CD4-positive, alpha-beta T cell treated with Interferon gamma for 1 hour (primary cell): ENCODE measurements at regions not wholly inside any gene's neighbourhood (a gene's known extent, or its start where the extent isn't known, plus 50 kb on each side); places are given as distances from the start of the nearest gene placed in this dataset.

Experiments used
- DNase-seq: peaks from one replicate; pipeline ENCODE4 v3.0.0-alpha.2; 2020

DNA sequence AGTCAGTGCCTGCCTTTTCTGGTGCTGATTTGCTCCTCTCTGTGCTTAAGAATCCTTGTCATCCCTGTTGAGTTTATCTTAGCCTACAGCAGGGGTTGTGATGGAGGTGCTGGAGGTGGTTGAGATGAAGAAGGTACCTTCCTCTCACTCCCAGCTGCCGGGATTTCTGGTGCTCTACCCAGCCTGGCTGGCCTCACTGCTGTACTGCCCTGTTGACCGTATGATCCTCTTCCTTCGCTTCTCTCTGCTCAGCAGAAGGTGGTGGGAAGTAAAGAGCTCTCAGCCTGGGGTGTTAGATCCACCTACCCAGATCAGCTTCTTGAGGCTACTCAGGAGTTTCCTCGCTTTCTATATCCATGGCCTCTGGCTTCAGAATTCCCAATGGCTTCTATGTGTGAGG, 101.0 kb upstream of the NXT1 start:
- no peak for DNase-seq

DNA sequence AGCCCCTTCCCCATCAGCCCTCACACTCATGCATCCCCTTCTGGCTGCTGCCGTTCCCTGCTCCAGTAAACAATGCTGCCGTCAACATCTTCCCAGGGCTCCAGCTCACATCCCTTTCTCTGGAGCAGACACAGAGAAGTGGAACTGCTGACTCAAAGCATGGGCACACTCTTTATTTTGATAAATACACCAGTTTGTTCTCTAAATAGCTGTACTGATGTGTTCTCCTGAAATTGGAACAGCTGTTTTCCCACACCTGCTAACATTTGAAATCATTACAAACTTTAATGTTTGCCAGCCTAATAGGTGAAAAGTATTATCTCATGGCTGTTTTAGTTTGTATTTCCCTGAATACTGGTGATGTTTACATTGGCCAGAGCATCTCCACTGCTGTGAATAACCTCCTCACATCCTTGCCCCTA, 102.1 kb upstream of the NXT1 start:
- DNase-seq: no peak

DNA sequence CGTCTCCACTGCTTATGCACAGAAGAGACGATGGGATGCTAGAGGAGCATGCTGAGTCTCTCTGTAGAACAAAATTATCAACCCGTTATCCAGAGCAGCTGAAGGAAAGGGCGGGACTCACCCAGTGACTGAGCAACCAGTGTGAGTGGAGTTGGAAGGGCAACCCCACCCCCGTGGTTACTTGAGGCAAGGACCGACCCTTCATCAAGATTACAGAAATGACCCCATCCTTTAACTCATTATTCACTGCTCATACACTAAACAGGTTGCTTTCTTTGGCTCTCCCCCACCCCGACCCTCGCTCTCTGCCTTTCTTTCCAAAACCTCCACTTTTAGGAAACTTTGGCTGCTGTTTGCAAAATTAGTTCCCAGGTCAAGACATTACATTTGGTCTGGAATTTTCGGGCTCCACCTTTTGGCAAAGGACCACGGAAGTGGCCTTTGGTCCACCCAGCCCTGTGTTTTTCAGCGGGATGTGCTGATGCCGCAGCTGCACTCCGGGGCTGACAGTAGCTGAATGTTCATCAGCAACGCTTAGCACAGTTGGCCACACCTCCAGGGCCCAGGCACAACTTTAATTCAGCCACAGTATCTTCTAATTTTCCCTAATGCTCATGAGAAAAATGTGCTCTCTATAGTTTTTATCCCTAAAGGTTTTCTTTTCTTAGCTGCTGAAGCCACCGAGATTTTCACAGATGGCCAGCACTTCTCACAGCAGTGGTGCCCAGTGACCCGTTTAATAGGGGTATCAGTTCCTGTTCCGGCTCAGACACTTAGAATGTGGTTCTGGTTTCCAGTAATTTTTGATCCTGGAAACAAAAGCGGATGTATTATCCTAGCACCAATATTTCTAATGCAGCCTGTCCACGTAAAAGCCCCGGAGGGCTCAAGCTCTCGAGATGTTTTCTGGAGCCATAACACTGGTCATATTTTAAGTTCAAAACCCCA, 103.6 kb upstream of the NXT1 start:
- no peak for DNase-seq

DNA sequence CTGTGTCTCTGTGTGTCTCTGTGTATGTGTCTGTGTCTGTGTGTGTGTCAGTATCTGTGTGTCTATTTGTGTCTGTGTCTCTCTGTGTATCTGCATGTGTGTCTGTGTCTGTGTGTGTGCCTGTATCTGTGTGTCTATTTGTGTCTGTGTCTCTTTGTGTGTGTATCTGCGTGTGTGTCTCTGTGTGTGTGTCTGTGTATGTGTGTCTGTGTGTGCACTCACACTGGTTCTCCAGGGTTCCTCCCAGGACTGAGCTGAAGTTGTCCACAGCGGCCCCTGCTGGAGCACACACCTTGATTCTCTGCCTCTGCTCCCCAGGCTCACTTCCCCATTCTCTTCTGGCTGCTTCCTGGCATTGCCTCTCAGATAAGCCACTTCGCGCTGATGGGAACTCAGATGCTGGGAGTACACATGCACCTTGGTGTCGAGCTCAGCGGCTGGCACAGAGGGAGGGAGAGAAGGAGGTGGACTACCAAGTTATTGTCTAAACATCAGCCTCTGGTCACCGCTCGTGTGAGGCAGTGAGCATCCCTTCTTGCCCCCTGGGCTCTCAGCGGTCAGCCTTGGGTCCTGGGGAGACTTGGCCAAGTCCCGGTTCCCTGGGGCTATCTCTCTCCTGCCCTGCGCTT, 104.9 kb upstream of the NXT1 start:
- DNase-seq: peak; percentile 55

GRCh38 chr20:23244916-23245552, 105.6 kb upstream of the NXT1 start:
- no peak for DNase-seq

DNA sequence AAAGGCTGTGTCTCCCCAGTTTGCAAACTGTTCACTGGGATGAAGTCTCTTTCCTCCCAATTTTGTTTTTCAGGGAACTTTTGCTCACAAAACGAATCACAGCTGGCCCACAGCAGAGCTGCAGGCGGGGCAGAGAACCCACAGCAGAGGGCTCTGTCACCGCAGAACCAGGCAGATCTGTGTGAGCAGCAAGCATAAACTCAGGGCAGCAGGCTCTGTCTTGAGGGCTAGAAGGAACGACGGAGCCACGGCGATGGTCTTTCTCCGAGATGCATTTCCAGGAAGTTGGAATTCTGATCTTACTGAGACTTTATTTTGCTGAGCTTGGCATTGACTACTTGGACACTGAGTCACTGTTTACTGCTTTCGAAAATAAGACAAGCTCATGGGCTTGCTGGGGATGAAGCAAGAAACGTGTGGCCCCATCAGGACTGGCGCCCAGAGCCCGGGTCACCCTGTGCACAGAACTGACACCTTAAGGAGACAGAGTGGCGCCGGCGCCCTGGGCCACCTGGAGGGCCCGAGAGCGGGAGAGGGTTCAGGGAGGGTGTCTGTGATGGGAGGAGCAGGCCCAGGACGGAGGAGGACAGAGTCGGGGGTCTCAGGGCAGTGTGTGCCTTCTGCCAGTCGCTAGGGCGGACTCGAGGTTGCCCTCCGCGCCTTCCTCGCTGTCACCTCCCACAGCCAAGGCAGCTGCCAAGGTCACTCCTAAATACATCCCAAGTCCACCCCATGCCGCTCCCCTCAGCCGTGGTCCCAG, 106.3 kb upstream of the NXT1 start:
- DNase-seq: no peak

DNA sequence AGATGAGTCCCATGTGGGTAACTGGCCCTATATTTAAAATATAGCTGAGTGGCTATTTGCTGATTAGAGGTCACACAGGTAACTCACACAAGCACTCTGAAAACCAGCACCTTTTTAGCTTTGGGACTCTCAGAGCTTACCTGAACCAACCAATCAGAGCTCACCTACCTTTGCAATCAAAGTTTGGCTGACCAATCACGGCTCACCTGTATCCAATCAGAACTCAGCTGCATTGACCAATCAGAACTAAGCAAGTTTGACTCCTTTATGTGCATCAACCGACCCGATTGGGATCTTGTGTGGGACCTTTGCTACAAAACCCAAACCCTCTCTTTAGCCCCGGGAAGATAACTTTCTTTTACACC, 106.8 kb upstream of the NXT1 start:
- DNase-seq: no peak

DNA sequence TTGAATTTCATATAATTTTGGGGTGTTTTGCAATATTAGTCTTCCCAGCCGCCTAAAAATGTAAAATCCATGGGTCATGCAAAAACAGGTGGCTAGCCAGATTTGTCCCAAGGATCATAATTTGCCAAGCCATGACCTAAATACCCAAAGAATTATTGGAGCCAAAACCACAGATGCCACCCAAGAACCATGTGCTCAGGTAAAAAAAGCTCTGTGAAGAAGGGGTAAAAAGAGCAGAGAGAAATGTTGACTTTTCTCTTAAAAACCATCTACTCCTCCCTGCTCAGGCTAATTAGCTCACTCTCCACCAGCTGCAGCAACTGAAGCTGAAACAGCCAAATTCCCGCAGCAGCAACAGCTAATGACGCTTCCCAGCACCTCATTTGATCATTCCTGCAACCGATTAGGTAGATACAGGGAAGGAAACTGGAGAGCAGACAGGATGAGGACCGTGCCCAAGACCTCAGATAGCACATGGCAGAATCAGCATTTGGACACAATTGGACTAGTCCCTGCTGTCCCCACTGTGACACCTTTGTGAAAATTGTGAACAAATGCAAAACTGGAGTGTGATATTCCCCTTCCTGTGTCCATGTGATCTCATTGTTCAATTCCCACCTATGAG, 107.9 kb upstream of the NXT1 start:
- DNase-seq: no peak

GRCh38 chr20:23242104-23242503, 108.5 kb upstream of the NXT1 start:
- no peak for DNase-seq

DNA sequence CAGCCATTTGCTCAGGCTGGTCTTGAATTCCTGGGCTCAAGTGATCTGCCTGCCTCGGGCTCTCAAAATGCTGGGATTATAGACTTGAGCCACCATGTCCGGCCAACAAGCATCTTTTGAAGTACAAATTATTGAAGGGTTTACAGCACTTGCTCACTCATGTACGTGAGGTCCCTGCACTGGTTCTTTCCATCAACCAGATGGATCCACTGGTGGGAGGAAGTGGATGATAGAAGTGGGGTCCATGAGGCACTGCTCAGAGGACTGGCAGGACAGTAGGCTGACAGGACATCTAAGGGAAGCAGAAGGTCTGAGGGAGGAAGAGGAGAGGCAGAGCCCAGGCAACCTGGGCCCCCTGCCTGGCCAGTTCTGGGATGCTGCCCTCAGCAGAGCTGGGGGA, 109.2 kb upstream of the NXT1 start:
- no peak for DNase-seq

DNA sequence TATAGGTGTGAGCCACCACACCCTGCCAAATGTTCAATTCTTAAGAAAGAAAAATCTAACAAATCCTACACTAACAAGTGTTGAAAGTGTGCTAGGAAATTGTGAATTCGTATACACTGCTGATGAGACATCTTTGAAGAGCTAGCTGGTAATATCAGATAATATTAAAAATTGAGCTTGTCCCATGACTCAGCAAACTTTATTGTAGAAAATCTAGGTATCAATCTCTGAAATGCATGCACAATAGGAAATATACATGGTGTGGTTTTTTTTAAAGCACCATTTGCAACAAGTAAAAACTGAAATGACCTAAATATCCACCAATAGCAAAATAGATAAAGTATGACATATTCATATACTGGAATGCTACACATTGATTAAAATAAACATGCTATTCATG, 110.1 kb upstream of the NXT1 start:
- DNase-seq: no peak

DNA sequence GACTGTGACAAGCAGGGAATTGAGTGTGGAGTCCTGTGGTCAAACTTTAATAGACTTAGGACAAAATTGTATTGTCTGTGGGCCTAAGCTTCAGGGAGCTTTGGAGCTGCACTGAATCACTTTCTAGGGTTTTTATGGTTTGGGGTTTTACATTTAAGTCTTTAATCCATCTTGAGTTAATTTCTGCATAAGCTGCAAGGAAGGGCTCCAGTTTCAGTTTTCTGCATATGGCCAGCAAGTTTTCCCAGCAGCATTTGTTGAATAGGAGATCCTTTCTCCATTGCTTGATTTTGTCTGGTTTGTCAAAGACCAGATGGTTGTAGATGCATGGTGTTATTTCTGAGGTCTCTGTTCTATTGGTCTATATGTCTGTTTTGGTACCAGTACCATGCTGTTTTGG, 113.4 kb upstream of the NXT1 start:
- no peak for DNase-seq

DNA sequence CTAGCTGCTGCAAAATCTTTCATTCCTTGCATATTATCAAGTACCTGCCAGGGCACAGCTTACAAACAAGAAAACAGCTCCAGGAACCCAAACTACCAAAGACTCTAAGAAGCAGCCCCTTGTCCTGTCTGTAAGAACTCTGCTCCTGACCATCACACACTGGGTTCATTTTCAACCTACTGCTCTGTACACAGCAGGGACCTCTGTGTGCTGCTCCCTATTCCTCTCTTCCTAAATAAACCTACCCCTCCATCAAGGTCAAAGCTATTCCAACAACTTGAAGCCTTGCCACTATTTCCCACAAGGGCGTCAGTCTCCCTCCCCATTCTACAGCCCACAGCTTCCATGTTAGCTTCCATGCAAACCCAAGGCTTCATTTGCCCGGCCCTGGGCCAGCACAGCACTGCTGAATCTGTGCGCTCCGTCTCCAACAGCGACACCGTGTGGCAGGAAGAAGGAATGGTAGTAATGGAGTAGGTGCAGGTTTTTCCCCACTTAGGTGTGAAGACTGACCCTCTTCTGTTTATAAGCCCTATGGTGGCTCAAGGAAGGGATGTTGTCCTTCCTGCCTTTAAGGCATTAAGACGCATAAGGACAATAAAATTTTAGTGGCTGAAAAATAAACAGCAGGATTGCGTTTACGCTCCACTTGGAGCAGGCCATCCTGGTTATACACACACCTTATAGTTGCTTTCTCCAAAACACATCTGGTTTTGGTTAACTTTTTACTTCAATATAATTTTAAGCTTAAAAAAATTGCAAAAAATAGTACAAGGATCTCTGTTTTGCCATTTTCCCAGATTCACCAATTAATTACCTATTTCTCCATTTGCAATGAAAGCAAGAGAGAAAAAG, 115.2 kb upstream of the NXT1 start:
- DNase-seq: peak; percentile 33

- DNase-seq: no peak
These were observed 116.1 kb upstream of the NXT1 start for GRCh38 chr20:23234311-23235078.

- DNase-seq: no peak
These were observed 117.2 kb upstream of the NXT1 start for GRCh38 chr20:23233341-23233740.

DNA sequence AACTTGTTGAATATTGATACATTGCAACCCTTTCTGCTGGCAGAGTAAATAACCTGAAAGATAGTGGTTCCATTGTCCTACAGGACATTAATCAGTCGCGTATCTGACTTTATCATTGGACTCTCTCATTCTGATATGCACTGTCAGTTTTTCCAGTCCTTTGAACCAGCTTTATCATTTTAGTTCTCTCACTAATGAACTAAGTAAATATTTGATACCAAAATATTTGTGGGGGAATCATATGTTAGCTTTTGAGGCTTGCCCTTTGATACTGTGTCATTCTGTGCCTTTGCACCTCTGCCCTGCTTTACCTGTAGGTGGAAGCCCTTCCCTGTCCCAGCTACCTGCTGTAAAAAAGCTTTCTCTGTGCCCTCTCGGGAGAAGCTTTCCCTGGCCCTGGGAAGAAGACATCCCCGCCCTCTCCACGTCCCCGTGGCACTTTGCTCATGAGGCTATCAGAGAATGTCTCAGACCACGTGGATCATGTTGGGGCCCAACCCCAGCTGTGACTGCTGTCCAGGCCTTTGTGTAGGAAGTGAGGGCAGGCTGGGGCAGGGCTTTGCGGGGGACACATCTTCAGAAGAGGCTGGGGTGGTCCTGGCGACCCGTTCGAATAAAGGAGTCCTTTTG, 117.8 kb upstream of the NXT1 start:
- no peak for DNase-seq

DNA sequence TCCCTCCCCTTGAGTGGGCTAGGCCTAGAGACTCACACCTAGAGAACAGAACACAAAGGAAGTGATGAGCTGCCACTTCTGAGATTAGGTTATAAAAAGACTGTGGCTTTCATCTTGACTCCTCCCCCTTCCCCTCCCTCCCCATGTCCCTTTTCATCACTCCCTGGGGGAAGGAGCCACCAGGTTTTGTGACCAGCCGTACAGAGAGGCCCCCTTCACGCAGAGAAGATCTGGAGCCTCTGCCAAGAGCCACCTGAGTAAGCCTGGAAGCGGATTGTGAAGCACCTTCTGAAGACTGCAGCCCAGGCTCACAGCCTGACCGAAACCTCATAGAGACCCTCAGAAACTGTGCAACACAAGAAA, 118.4 kb upstream of the NXT1 start:
- DNase-seq: no peak

DNA sequence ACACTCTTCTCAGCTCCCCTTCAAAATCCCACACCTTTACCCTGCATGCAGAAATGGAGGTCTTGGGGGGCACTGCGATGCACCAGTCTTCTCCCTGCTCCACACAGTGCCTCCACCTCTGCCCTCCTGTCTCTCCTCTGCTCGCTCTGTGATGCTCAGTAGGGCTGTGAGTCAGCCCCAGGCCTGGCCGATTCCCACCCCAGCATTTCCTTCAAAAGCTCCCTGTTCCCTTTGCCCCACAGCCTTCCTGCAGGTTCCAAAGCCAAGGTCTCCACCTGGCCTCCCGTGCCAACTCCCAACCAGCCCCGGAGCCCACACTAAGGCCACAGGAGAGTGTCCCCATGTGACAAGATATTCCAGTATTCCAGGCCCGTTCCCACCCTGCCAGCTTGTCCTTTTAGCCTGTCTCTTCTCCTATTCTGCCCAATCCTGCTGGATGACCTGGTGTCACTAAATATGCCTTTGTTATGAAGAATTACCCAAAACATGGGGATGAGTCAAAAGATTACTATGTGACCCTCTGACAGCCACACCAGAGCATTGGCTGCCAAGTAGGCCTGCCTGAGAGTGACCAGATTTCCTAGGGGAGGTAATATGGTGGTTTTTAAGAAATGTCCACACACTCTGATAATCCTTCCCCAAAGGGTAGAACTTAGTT, 118.9 kb upstream of the NXT1 start:
- DNase-seq: no peak

DNA sequence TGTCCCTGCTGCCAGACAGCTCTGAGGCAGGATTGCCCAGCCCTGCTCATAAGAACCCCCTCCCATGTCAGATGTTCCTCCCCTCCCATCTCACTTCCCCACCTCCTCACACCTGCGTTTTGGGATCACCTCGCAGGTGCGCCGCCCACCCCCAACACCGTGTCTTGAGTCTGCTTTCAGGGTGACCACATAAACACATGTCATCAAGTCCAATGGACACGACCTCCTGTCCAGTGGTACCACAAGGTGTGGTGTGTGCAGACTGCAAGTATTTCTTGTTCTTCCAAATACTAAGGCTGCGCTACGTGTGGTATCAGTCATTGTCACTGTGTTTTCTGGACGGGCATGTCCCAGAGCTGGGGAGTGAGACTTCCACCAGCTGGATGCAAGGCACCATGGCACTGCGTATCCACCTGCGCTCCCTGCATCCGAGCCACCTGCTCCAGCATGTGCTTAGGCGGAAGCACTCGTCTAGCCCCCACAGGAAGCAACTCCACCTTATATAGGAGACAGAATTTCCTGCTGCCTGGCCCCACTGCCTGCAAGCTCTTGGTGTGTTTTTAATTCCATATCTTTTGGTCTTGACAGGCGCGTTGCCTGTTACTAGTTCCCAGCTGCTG, 119.7 kb upstream of the NXT1 start:
- DNase-seq: no peak

DNA sequence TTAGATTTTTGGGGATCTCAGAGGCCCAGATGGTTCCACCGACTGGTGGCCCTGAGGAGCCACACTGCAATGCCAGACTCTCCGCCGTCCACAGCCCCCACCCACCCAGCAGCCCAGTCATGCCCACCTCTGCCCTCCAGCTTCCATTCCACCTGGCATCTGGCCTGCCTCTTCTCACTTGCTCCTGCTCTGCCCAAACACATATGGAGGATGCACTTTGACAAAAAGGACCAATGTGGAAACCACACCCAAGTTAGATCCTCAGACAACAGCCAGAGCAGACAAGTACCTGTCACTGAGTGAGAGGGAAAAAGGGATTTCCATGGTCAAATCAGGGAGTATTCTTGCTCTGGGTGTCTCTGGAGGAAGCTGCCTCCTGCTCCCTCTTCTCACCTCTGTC, 120.6 kb upstream of the NXT1 start:
- no peak for DNase-seq
